IMR-90 (cell line): ENCODE measurements at regions not wholly inside any gene's neighbourhood (a gene's known extent, or its start where the extent isn't known, plus 50 kb on each side); places are given as distances from the start of the nearest gene placed in this dataset.

Experiments used
- ATAC-seq: fragments of 200-7000 bp; cut with Tn5 transposase; 2 replicates; pipeline ENCODE4 v1.9.1; 2020; ENCODE audit warnings: low read depth, mild to moderate bottlenecking, moderate library complexity
- BruUV-seq: library from RNA; stranded (reverse); fragments of 400-500 nt; replicated peaks from 2 replicates; lab custom pipeline; 2021; lab: Mats Ljungman, UMichigan
- CTCF ChIA-PET: fragments of 300-600 bp; formaldehyde crosslinking; extraction: SDS; loops from one replicate; lab custom pipeline; 2021; ENCODE audit warnings: antibody characterized with exemption; lab: Yijun Ruan, JAX
- POLR2A ChIA-PET: fragments of 300-600 bp; sonication (Branson Sonifier 250); formaldehyde crosslinking; loops from one replicate; lab custom pipeline; 2022; ENCODE audit warnings: antibody characterized with exemption; ENCODE audit not compliant: unreplicated experiment; lab: Charles Lee
- DNase-seq: peaks from one replicate; pipeline ENCODE4 v3.0.0; 2013
- H2AFZ ChIP-seq: replicated peaks from 2 replicates; pipeline ENCODE3; 2013; ENCODE audit warnings: low read length, mild to moderate bottlenecking; ENCODE audit not compliant: poor library complexity
- H2AK5ac ChIP-seq: 2 replicates; pipeline ENCODE4 v1.6.1; 2013; ENCODE audit warnings: low read depth, low read length, inconsistent platforms
- H2AK9ac ChIP-seq: replicated peaks from 2 replicates; pipeline ENCODE3; 2013; ENCODE audit warnings: mild to moderate bottlenecking, low read depth, low read length, moderate library complexity; ENCODE audit not compliant: poor library complexity
- H2BK120ac ChIP-seq: 2 replicates; pipeline ENCODE4 v1.6.1; 2013; ENCODE audit warnings: low read depth, low read length, inconsistent platforms
- H2BK15ac ChIP-seq: 3 replicates; pipeline ENCODE4 v1.6.1; 2013; ENCODE audit warnings: low read depth, low read length, inconsistent platforms
- H2BK20ac ChIP-seq: 2 replicates; pipeline ENCODE4 v1.6.1; 2013; ENCODE audit warnings: low read depth, mild to moderate bottlenecking, inconsistent platforms, low read length, moderate library complexity
- H2BK5ac ChIP-seq: 2 replicates; pipeline ENCODE4 v1.6.1; 2013; ENCODE audit warnings: mild to moderate bottlenecking, low read depth, low read length, inconsistent platforms; ENCODE audit not compliant: poor library complexity, severe bottlenecking
- H3K14ac ChIP-seq: replicated peaks from 2 replicates; pipeline ENCODE4 v1.6.1; 2013; ENCODE audit warnings: low read depth, low read length, inconsistent platforms
- H3K18ac ChIP-seq: 2 replicates; pipeline ENCODE4 v1.6.1; 2013; ENCODE audit warnings: low read depth, low read length, control low read depth
- H3K23ac ChIP-seq: 2 replicates; pipeline ENCODE4 v1.6.1; 2013; ENCODE audit warnings: low read depth, low read length, inconsistent platforms
- H3K27ac ChIP-seq: 2 replicates; pipeline ENCODE4 v1.5.1; 2013; ENCODE audit warnings: mild to moderate bottlenecking, control low read depth, low read length; ENCODE audit not compliant: insufficient read depth
- H3K27me3 ChIP-seq: 2 replicates; pipeline ENCODE4 v1.6.1; 2013; ENCODE audit warnings: low read length; ENCODE audit not compliant: control insufficient read depth, insufficient read depth
- H3K36me3 ChIP-seq: 2 replicates; pipeline ENCODE4 v1.6.1; 2013; ENCODE audit warnings: low read length, mixed read lengths; ENCODE audit not compliant: control insufficient read depth, insufficient read depth
- H3K4ac ChIP-seq: 2 replicates; pipeline ENCODE4 v1.6.1; 2013; ENCODE audit warnings: low read depth, low read length, inconsistent platforms
- H3K4me1 ChIP-seq: 2 replicates; pipeline ENCODE4 v1.6.1; 2013; ENCODE audit warnings: low read length, mixed read lengths; ENCODE audit not compliant: control insufficient read depth, insufficient read depth
- H3K4me2 ChIP-seq: 2 replicates; pipeline ENCODE4 v1.6.1; 2013; ENCODE audit warnings: low read depth, mild to moderate bottlenecking, control low read depth, low read length, moderate library complexity
- H3K4me3 ChIP-seq: 2 replicates; pipeline ENCODE4 v1.5.1; 2013; ENCODE audit warnings: low read depth, mild to moderate bottlenecking, control low read depth, low read length, moderate library complexity; ENCODE audit not compliant: insufficient read depth
- H3K56ac ChIP-seq: 2 replicates; pipeline ENCODE4 v1.6.1; 2013; ENCODE audit warnings: low read length, inconsistent platforms; ENCODE audit not compliant: insufficient read depth; ENCODE audit errors: extremely low read depth
- H3K79me1 ChIP-seq, 2 experiments: 2 replicates each; pipeline ENCODE4 v1.6.1; 2013; ENCODE audit warnings: low read length in 2 of 2, inconsistent platforms in 1 of 2, low read depth in 1 of 2
- H3K9ac ChIP-seq: 2 replicates; pipeline ENCODE4 v1.6.1; 2013; ENCODE audit warnings: low read depth, low read length, control low read depth
- H3K9me1 ChIP-seq: 2 replicates; pipeline ENCODE4 v1.6.1; 2013; ENCODE audit warnings: low read length, inconsistent platforms; ENCODE audit not compliant: insufficient read depth
- H3K9me3 ChIP-seq: 2 replicates; pipeline ENCODE4 v1.6.1; 2013; ENCODE audit warnings: low read length; ENCODE audit not compliant: control insufficient read depth, insufficient read depth
- H4K20me1 ChIP-seq: 2 replicates; pipeline ENCODE4 v1.6.1; 2013; ENCODE audit warnings: low read length, inconsistent platforms; ENCODE audit not compliant: insufficient read depth
- H4K5ac ChIP-seq: 2 replicates; pipeline ENCODE4 v1.6.1; 2013; ENCODE audit warnings: mild to moderate bottlenecking, low read depth, low read length, control low read depth
- H4K8ac ChIP-seq, 2 experiments: 2 replicates each; pipeline ENCODE4 v1.6.1; 2013; ENCODE audit warnings: low read depth in 2 of 2, low read length in 2 of 2, control low read depth in 1 of 2, inconsistent platforms in 1 of 2
- H4K91ac ChIP-seq: 2 replicates; pipeline ENCODE4 v1.6.1; 2013; ENCODE audit warnings: low read depth, low read length, inconsistent platforms; ENCODE audit not compliant: insufficient read depth
- BHLHE40 ChIP-seq: fragments of 150-350 bp; IDR thresholded peaks from 2 replicates; pipeline ENCODE4 v1.6.1; 2016; ENCODE audit warnings: mild to moderate bottlenecking, low read depth, low read length
- CHD1 ChIP-seq: IDR thresholded peaks from 2 replicates; pipeline ENCODE4 v1.6.1; 2012; ENCODE audit warnings: low read depth, low read length, improper control_type of control experiment
- MAZ ChIP-seq: IDR thresholded peaks from 2 replicates; pipeline ENCODE4 v1.6.1; 2012; ENCODE audit warnings: low read depth, mild to moderate bottlenecking, low read length, improper control_type of control experiment, moderate library complexity, borderline replicate concordance
- MXI1 ChIP-seq: IDR thresholded peaks from 2 replicates; pipeline ENCODE4 v1.6.1; 2012; ENCODE audit warnings: low read depth, mild to moderate bottlenecking, low read length, moderate library complexity, borderline replicate concordance
- NFE2L2 ChIP-seq: fragments of 150-350 bp; IDR thresholded peaks from 2 replicates; pipeline ENCODE4 v1.6.1; 2016; ENCODE audit warnings: low read depth, mild to moderate bottlenecking, low read length
- POLR2A ChIP-seq: IDR thresholded peaks from 2 replicates; pipeline ENCODE4 v1.6.1; 2012; ENCODE audit warnings: mild to moderate bottlenecking, low read depth, low read length
- RAD21 ChIP-seq: IDR thresholded peaks from 2 replicates; pipeline ENCODE4 v1.6.1; 2012; ENCODE audit warnings: low read length, improper control_type of control experiment
- RCOR1 ChIP-seq: IDR thresholded peaks from 2 replicates; pipeline ENCODE4 v1.6.1; 2012; ENCODE audit warnings: mild to moderate bottlenecking, low read length, improper control_type of control experiment; ENCODE audit not compliant: insufficient replicate concordance
- RFX5 ChIP-seq: IDR thresholded peaks from 2 replicates; pipeline ENCODE4 v1.8.0; 2012; ENCODE audit warnings: low read depth, mild to moderate bottlenecking, low read length, moderate library complexity
- SMC3 ChIP-seq: fragments of 150-350 bp; IDR thresholded peaks from 2 replicates; pipeline ENCODE4 v1.6.1; 2016; ENCODE audit warnings: low read depth, mild to moderate bottlenecking, antibody characterized with exemption, low read length, moderate library complexity
- WGBS, 2 experiments: methylation state at CpG; one replicate each; pipeline versions ENCODE4 v1.1.5 to v1.1.7; 2013; ENCODE audit warnings: missing lambda C conversion rate in 2 of 2; ENCODE audit not compliant: insufficient read length in 1 of 2; ENCODE audit errors: extremely low coverage in 2 of 2; 5-methylcytosine and 5-hydroxymethylcytosine counted together
- dilution Hi-C: fragments of 300-500 bp; cut with HindIII; formaldehyde crosslinking; loops from one replicate; pipeline ENCODE4 v1.14.3; 2018; ENCODE audit warnings: low sequenced_read_pairs; ENCODE audit not compliant: unreplicated experiment
- in situ Hi-C: fragments of 300-500 bp; cut with MboI; formaldehyde crosslinking; loops from 3 replicates; pipeline ENCODE4 v1.14.3; 2019; ENCODE audit warnings: low sequenced_read_pairs, inconsistent platforms, mixed read lengths
- intact Hi-C: fragments of 100-400 bp; cut with micrococcal nuclease; formaldehyde crosslinking; loops from 2 replicates; pipeline ENCODE4 v1.10.0; 2022
- TF ChIP-seq, protein P1 (sequence below): conservative IDR thresholded peaks from 2 replicates; pipeline ENCODE4 v1.5.1; 2012; ENCODE audit warnings: mild to moderate bottlenecking, low read depth, low read length, improper control_type of control experiment

DNA sequence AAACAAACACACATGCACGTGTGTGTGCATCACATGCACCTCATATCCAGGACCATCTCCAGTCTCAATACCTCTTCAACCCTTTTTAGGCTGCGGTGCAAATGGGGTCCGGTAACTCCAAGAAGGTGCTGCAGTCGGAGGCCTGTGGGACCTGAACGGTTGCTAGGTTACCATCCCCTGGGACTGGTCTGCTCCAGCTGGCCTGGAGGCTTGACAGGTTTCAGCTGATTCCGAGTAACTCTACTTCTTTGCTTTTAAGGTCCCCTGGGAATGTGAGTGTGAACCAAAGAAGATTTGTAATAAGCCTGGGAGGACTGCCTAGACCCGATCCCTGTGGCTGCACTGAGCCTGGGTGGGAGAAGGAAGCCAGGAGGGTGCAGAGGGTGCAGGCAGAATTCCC is 117.5 kb downstream of the CCNA1 start:
- Histone ChIP-seq H3K9me1 (no peaks in the 10 kb centered on the region), H3K4me1 (no peaks in the 10 kb centered on the region), H2AK9ac (no peak overlapping the region), H3K23ac (no peak overlapping the region), H3K56ac (no peak overlapping the region), H4K20me1 (no peaks in the 10 kb centered on the region), H3K27me3 (no peaks in the 10 kb centered on the region), H2BK20ac (no peak overlapping the region), H2AFZ (no peak overlapping the region), H4K91ac (no peak overlapping the region), H3K27ac (no peak overlapping the region), H3K18ac (no peak overlapping the region), H3K4ac (no peak overlapping the region), H2BK5ac (no peak overlapping the region), H3K4me2 (no peak overlapping the region), H4K8ac (no peak overlapping the region), H4K5ac (no peak overlapping the region), H3K9ac (no peak overlapping the region), H3K36me3 (no peaks in the 10 kb centered on the region), H3K14ac (no peak overlapping the region), H2BK120ac (no peak overlapping the region), H3K79me1 (no peaks in the 10 kb centered on the region), H2BK15ac (no peak overlapping the region), H3K4me3 (no peak overlapping the region), H2AK5ac (no peak overlapping the region), H3K9me3 (no peaks in the 10 kb centered on the region)
- ChIA-PET POLR2A (no interaction called here), CTCF (interaction anchor here (1.0 kb wide), 1 partner anchor 113 kb away, joined by 4 read pairs; no protein-coding TSS in a partner anchor)
- intact Hi-C loops, result no loop called here
- 0% methylated on average over 1 of the region's 7 CpGs; no CpG with 5 or more reads in 1 of the 2 experiments for WGBS, 2 experiments
- dilution Hi-C loops, result no loop called here
- DNase-seq (no peak), ATAC-seq (no peak)
- in situ Hi-C loops, result no loop called here
- BruUV-seq, result no TSS peak
- TF ChIP-seq BHLHE40 (no peak), CHD1 (no peak), RAD21 (no peak), SMC3 (no peak), MAZ (no peak), NFE2L2 (no peak), RFX5 (no peak), POLR2A (no peak), RCOR1 (no peak), MXI1 (no peak)
- TF ChIP-seq, protein P1, sequence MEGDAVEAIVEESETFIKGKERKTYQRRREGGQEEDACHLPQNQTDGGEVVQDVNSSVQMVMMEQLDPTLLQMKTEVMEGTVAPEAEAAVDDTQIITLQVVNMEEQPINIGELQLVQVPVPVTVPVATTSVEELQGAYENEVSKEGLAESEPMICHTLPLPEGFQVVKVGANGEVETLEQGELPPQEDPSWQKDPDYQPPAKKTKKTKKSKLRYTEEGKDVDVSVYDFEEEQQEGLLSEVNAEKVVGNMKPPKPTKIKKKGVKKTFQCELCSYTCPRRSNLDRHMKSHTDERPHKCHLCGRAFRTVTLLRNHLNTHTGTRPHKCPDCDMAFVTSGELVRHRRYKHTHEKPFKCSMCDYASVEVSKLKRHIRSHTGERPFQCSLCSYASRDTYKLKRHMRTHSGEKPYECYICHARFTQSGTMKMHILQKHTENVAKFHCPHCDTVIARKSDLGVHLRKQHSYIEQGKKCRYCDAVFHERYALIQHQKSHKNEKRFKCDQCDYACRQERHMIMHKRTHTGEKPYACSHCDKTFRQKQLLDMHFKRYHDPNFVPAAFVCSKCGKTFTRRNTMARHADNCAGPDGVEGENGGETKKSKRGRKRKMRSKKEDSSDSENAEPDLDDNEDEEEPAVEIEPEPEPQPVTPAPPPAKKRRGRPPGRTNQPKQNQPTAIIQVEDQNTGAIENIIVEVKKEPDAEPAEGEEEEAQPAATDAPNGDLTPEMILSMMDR, result no peak
